GM23248 (cell line): ENCODE measurements at regions not wholly inside any gene's neighbourhood (a gene's known extent, or its start where the extent isn't known, plus 50 kb on each side); places are given as distances from the start of the nearest gene placed in this dataset.

Experiments
- EZH2 ChIP-seq: fragments of 200-600 bp; sonication (generic); IDR thresholded peaks from 2 replicates; pipeline ENCODE4 v1.6.1; 2018; ENCODE audit warnings: antibody characterized with exemption, mild to moderate bottlenecking; ENCODE audit not compliant: insufficient read depth, poor library complexity, severe bottlenecking
- EZH2phosphoT487 ChIP-seq: fragments of 200-600 bp; sonication (generic); IDR thresholded peaks from 2 replicates; pipeline ENCODE4 v1.6.1; 2018; ENCODE audit warnings: antibody characterized with exemption, moderate library complexity, mild to moderate bottlenecking, low read depth; ENCODE audit not compliant: insufficient read depth

GRCh38 chr4:22103768-22104167, 155.2 kb upstream of the KCNIP4 start:
- TF ChIP-seq EZH2 = no peak
- no peak for TF ChIP-seq EZH2phosphoT487
